ENCODE measurements at regions not wholly inside any gene's neighbourhood (a gene's known extent, or its start where the extent isn't known, plus 50 kb on each side); places are given as distances from the start of the nearest gene placed in this dataset.

DNA sequence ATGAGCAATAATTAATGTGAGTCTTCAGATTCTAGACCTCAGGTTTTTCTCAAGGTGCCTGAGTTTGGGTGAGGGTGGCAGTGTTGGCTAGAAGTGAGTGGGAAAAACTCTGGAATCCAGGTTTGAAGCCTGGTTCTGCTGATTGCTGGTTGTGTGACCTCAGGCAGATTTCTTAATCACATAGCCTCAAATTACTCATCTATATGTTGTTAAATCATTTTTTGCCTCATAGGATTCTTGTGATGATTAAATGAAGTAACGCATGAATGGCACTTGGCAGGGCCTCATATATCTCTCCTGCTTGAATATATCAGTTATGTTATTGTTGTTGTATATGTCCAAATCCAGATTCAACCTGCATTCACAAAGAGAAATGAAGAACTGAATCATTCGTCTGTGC lies 60.5 kb downstream of the NR2F2 start:
- no peak for DNase-seq
- no peak for ATAC-seq
- no peak overlapping the region for H3K27ac Mint-ChIP-seq
- no peaks in the 10 kb centered on the region for H3K4me1 Mint-ChIP-seq
- no peaks in the 10 kb centered on the region for H3K27me3 Mint-ChIP-seq
- no peak overlapping the region for H3K4me3 Mint-ChIP-seq
- no peaks in the 10 kb centered on the region for H3K36me3 Mint-ChIP-seq (ENCODE audit: low read depth)
- H3K9me3 ChIP-seq (ENCODE audit: control insufficient read depth, low read length, poor library complexity, severe bottlenecking): no peaks in the 10 kb centered on the region

DNA sequence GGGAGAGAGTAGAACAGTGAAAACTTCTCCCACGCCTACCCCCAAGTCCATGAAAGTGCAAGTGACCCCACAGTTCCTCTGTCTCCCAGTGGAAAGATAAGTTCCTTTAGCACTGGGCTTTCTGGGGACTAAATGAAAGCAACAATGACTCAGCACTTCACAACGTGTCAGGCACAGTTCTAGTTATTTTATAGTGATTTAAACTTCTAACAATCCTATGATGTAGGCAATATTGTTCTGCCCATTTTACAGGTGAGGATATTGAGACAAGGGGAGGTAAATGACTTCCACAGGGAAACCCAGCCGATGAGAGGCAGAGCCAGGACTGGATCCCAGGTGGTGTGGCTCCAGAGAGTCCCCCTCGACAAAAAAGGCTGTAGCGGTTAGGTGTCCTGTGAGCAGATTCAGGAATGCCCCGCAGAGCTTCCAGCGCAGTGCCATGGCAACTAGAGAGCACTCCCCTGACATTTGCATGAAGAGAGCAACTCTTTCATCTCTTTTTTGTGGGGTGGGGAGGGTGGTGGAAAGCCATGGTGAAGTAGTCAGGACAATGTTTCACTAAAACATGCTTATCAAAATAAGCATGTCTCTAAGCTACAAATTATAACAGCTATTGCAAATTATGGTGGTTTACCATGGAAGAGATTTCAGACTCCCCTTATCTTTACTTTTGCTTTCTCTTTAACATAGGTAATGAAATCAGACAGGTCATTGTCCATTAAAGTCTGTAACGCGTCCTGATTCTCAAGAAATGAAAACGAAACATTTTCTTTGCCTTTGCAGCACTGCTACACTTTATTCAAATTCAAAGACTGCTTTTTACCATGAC lies 62.1 kb downstream of the NR2F2 start:
- no peak overlapping the region for H3K27ac Mint-ChIP-seq
- no peaks in the 10 kb centered on the region for H3K4me1 Mint-ChIP-seq
- H3K9me3 ChIP-seq (ENCODE audit: control insufficient read depth, low read length, poor library complexity, severe bottlenecking): no peaks in the 10 kb centered on the region
- H3K27me3 Mint-ChIP-seq: no peaks in the 10 kb centered on the region
- no peak overlapping the region for H3K4me3 Mint-ChIP-seq
- DNase-seq (no peak), ATAC-seq (no peak)
- no peaks in the 10 kb centered on the region for H3K36me3 Mint-ChIP-seq (ENCODE audit: low read depth)

GRCh38 chr15:96393209-96393513 lies 62.7 kb downstream of the NR2F2 start:
- ATAC-seq: no peak
- no peak overlapping the region for H3K27ac Mint-ChIP-seq
- H3K27me3 Mint-ChIP-seq: no peaks in the 10 kb centered on the region
- DNase-seq: no peak
- no peaks in the 10 kb centered on the region for H3K4me1 Mint-ChIP-seq
- no peaks in the 10 kb centered on the region for H3K9me3 ChIP-seq (ENCODE audit: control insufficient read depth, low read length, poor library complexity, severe bottlenecking)
- no peaks in the 10 kb centered on the region for H3K36me3 Mint-ChIP-seq (ENCODE audit: low read depth)
- no peak overlapping the region for H3K4me3 Mint-ChIP-seq

DNA sequence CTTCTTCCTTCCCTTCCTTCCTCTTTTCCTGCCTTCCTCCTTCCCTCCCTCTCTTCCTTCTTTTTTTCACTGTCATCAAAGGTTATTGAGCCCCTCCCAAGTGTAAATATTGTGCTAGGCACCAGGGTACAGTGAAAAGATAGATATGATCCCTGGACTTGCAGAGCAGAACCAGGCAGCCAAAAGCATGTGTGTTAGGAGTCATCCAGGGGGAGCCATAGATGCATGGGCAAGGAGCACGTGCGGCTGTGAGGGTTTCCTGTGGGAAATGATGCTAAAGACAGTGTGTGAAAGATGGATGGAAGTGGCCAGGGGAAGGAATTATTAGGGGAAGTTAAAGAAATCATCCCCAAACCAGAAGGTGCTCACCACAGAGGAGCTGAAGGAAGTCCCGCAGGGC lies 65.2 kb downstream of the NR2F2 start:
- H3K4me1 Mint-ChIP-seq: no peaks in the 10 kb centered on the region
- H3K9me3 ChIP-seq (ENCODE audit: control insufficient read depth, low read length, poor library complexity, severe bottlenecking): no peaks in the 10 kb centered on the region
- DNase-seq (no peak), ATAC-seq (no peak)
- no peaks in the 10 kb centered on the region for H3K36me3 Mint-ChIP-seq (ENCODE audit: low read depth)
- no peaks in the 10 kb centered on the region for H3K27me3 Mint-ChIP-seq
- H3K27ac Mint-ChIP-seq: no peak overlapping the region
- no peak overlapping the region for H3K4me3 Mint-ChIP-seq

DNA sequence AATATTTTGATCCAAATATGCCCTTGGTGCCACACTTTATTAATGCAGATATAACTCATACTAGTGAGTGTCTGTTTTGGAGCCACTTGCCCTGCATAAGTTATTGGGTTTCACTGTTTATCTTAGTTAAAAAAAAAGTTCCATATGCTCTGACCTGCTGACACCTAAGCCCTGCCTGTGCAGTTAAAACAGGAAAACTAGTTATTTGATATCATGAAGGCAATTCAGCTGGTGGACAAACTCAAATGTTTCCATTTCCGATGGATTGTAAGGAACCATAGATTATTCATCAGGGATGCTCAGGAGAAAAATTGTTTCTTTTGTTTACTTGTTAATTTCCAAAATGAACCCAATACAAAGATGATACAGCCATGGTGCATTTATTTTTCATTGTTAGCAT lies 68.3 kb downstream of the NR2F2 start:
- DNase-seq (no peak), ATAC-seq (no peak)
- no peaks in the 10 kb centered on the region for H3K27me3 Mint-ChIP-seq
- no peaks in the 10 kb centered on the region for H3K9me3 ChIP-seq (ENCODE audit: control insufficient read depth, low read length, poor library complexity, severe bottlenecking)
- H3K4me1 Mint-ChIP-seq: no peaks in the 10 kb centered on the region
- no peak overlapping the region for H3K27ac Mint-ChIP-seq
- H3K36me3 Mint-ChIP-seq (ENCODE audit: low read depth): no peaks in the 10 kb centered on the region
- no peak overlapping the region for H3K4me3 Mint-ChIP-seq

GRCh38 chr15:96402403-96402802 lies 71.9 kb downstream of the NR2F2 start:
- no peak overlapping the region for H3K4me3 Mint-ChIP-seq
- H3K36me3 Mint-ChIP-seq (ENCODE audit: low read depth): no peaks in the 10 kb centered on the region
- no peak overlapping the region for H3K27ac Mint-ChIP-seq
- peaks cover 20% of the 10 kb centered on the region for H3K27me3 Mint-ChIP-seq
- DNase-seq: no peak
- H3K9me3 ChIP-seq (ENCODE audit: control insufficient read depth, low read length, poor library complexity, severe bottlenecking): no peaks in the 10 kb centered on the region
- no peak for ATAC-seq
- H3K4me1 Mint-ChIP-seq: no peaks in the 10 kb centered on the region

DNA sequence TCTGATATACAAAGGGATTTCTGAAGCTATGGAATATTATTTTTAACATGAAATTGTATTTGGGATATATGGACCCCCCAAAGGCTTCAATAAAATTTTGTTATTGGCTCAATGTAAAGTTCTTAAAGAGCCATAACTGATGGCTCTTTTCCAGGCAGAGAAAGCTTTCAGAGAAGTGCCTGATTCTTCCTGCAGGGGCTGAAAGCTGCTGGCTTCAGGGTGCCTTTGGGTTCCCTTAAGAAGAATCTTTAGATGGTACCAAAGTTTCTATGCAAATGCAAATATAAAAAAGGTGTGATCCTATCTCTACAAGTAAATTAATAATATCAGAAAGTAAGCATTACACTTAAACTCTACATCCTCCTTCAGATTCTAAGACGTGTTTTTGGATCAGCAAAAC lies 72.6 kb downstream of the NR2F2 start:
- H3K9me3 ChIP-seq (ENCODE audit: control insufficient read depth, low read length, poor library complexity, severe bottlenecking): no peaks in the 10 kb centered on the region
- H3K4me3 Mint-ChIP-seq: no peak overlapping the region
- H3K36me3 Mint-ChIP-seq (ENCODE audit: low read depth): no peaks in the 10 kb centered on the region
- peaks cover 26% of the 10 kb centered on the region for H3K27me3 Mint-ChIP-seq
- no peaks in the 10 kb centered on the region for H3K4me1 Mint-ChIP-seq
- ATAC-seq (no peak), DNase-seq (no peak)
- no peak overlapping the region for H3K27ac Mint-ChIP-seq

GRCh38 chr15:96403932-96404331 lies 73.4 kb downstream of the NR2F2 start:
- H3K9me3 ChIP-seq (ENCODE audit: control insufficient read depth, low read length, poor library complexity, severe bottlenecking): no peaks in the 10 kb centered on the region
- no peak for ATAC-seq
- no peaks in the 10 kb centered on the region for H3K36me3 Mint-ChIP-seq (ENCODE audit: low read depth)
- H3K27ac Mint-ChIP-seq: no peak overlapping the region
- H3K27me3 Mint-ChIP-seq: peaks cover 33% of the 10 kb centered on the region
- no peaks in the 10 kb centered on the region for H3K4me1 Mint-ChIP-seq
- no peak overlapping the region for H3K4me3 Mint-ChIP-seq
- no peak for DNase-seq

- H3K27me3 Mint-ChIP-seq: peaks cover 36% of the 10 kb centered on the region
Observed at GRCh38 chr15:96404560-96404959, 74.1 kb downstream of the NR2F2 start.

DNA sequence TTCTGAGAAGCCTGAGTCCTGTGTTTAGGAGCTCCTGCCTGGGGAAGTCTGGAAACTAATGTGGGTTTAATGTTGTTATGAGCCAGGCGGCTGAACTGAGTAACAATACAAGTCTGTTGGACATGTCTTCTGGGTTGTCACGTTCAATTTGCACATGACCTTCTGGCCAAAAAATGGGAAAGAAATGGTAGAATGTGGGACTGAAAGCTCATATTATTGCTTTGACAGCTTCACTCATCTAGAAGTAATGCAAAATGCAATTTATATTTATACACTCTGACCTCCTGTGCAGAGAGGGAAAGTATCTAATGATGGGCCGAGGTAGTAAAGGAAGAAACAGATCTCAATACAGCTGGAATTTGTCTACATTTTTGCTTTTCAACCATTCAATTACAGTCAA lies 75.8 kb downstream of the NR2F2 start:
- no peaks in the 10 kb centered on the region for H3K9me3 ChIP-seq (ENCODE audit: control insufficient read depth, low read length, poor library complexity, severe bottlenecking)
- no peak overlapping the region for H3K27ac Mint-ChIP-seq
- peaks cover 49% of the 10 kb centered on the region for H3K27me3 Mint-ChIP-seq
- H3K36me3 Mint-ChIP-seq (ENCODE audit: low read depth): no peaks in the 10 kb centered on the region
- H3K4me1 Mint-ChIP-seq: no peaks in the 10 kb centered on the region
- ATAC-seq (no peak), DNase-seq (no peak)
- H3K4me3 Mint-ChIP-seq: no peak overlapping the region

More at GRCh38 chr15:96404560-96404959, 74.1 kb downstream of the NR2F2 start:
- Mint-ChIP-seq H3K4me1 (no peaks in the 10 kb centered on the region), H3K4me3 (no peak overlapping the region), H3K36me3 (ENCODE audit: low read depth) (no peaks in the 10 kb centered on the region), H3K27ac (no peak overlapping the region)
- H3K9me3 ChIP-seq (ENCODE audit: control insufficient read depth, low read length, poor library complexity, severe bottlenecking): no peaks in the 10 kb centered on the region
- DNase-seq (no peak), ATAC-seq (no peak)

DNA sequence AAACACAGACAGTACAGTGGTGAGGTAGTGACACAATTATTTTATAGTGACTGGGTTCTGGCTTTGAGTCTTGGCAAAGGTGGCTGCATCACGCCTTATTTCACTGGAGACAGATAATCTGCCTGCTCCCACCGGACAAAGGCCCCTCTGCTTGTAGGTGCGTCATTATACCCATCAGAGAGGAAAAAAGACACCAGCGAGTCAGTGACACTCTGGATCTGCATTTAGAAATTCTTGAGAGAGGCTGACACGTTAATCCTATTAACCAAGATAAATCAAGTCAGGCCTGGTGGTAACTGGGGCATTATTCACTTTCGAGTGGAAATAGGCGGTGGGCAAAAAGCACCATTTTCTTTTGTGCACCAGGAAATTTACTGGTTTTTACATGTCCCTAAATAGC lies 76.2 kb downstream of the NR2F2 start:
- Mint-ChIP-seq H3K4me3 (no peak overlapping the region), H3K27ac (no peak overlapping the region), H3K27me3 (peaks cover 53% of the 10 kb centered on the region), H3K4me1 (no peaks in the 10 kb centered on the region), H3K36me3 (ENCODE audit: low read depth) (no peaks in the 10 kb centered on the region)
- no peaks in the 10 kb centered on the region for H3K9me3 ChIP-seq (ENCODE audit: control insufficient read depth, low read length, poor library complexity, severe bottlenecking)
- DNase-seq (no peak), ATAC-seq (no peak)

- no peaks in the 10 kb centered on the region for H3K9me3 ChIP-seq (ENCODE audit: control insufficient read depth, low read length, poor library complexity, severe bottlenecking)
- H3K27me3 Mint-ChIP-seq: peaks cover 61% of the 10 kb centered on the region
- ATAC-seq: no peak
- DNase-seq: no peak
- no peaks in the 10 kb centered on the region for H3K36me3 Mint-ChIP-seq (ENCODE audit: low read depth)
- H3K27ac Mint-ChIP-seq: no peak overlapping the region
- no peaks in the 10 kb centered on the region for H3K4me1 Mint-ChIP-seq
- no peak overlapping the region for H3K4me3 Mint-ChIP-seq
Observed at GRCh38 chr15:96407482-96407881, 77.0 kb downstream of the NR2F2 start.

DNA sequence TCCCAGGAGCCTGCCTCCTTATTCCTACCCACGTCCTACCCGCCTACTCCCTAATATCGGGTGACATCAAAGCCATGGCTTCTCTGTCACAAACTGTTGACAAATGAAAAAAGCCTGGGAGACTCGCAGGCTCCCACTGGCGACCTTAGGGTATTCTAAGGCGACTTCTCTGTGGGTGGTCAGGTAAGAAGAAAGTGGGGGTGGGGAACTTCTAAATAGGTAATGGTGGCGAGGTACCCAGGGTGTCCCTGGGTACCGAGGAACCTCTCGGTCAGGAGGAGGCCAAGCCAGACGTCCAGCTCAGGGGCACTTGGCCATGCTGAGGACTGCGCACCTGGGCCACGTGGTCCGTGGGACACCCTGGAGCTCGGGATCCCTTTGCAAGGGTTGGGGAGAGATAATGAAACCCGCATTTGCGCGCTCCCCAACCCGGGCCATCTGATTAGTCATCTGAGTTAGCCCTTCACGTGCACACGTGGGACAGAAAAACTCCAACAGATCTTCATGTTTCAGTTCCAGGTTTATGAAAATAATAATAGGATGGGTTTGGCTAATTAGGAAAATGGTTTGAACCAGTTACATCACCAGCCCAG lies 78.2 kb downstream of the NR2F2 start:
- DNase-seq (no peak), ATAC-seq (no peak)
- Mint-ChIP-seq H3K27ac (no peak overlapping the region), H3K4me3 (no peak overlapping the region), H3K27me3 (peaks cover 63% of the 10 kb centered on the region), H3K36me3 (ENCODE audit: low read depth) (no peaks in the 10 kb centered on the region), H3K4me1 (no peaks in the 10 kb centered on the region)
- H3K9me3 ChIP-seq (ENCODE audit: control insufficient read depth, low read length, poor library complexity, severe bottlenecking): no peaks in the 10 kb centered on the region
